Esophagus muscularis mucosa (tissue), 3 donors: ENCODE measurements at regions not wholly inside any gene's neighbourhood (a gene's known extent, or its start where the extent isn't known, plus 50 kb on each side); places are given as distances from the start of the nearest gene placed in this dataset.

ENCODE experiments used
- CTCF ChIP-seq, 3 experiments: fragments of 200-600 bp in 2 of 3; fragments of 450-650 bp in 1 of 3; sonication (generic) in 2 of 3; IDR thresholded peaks; one replicate each; pipeline ENCODE4 v1.5.1; 2017 to 2019; ENCODE audit warnings: antibody characterized with exemption in 3 of 3, mild to moderate bottlenecking in 2 of 3, moderate library complexity in 1 of 3
- POLR2A ChIP-seq: fragments of 450-650 bp; IDR thresholded peaks from one replicate; pipeline ENCODE4 v1.6.1; 2017; ENCODE audit warnings: antibody characterized with exemption, moderate library complexity, mild to moderate bottlenecking, low read depth

- TF ChIP-seq CTCF (IDR thresholded peaks at IDR 0.05), result no peak
- no peak for TF ChIP-seq POLR2A
Observed at GRCh38 chr10:114748241-114748640, 73.3 kb upstream of the FHIP2A start.
